Lung (tissue), 11 donors: ENCODE measurements at regions not wholly inside any gene's neighbourhood (a gene's known extent, or its start where the extent isn't known, plus 50 kb on each side); places are given as distances from the start of the nearest gene placed in this dataset.

Source experiments
- ATAC-seq: fragments of 200-7000 bp; cut with Tn5 transposase; one replicate; pipeline ENCODE4 v1.9.1; 2020; ENCODE audit warnings: moderate number of reproducible peaks; ENCODE audit not compliant: insufficient read depth, low FRiP score
- DNase-seq, 3 donors: peaks; one replicate each; pipeline ENCODE4 v3.0.0-alpha.2; 2013 to 2017
- H3K27ac ChIP-seq, 2 donors: one replicate each; pipeline ENCODE4 v1.5.1; 2013; ENCODE audit warnings: mild to moderate bottlenecking in 2 of 2, moderate library complexity in 2 of 2, control low read depth in 1 of 2, inconsistent platforms in 1 of 2, low read depth in 1 of 2, low read length in 1 of 2
- H3K27me3 ChIP-seq, 3 donors: one replicate each; pipeline ENCODE4 v1.5.1; 2013; ENCODE audit warnings: low read length in 2 of 3; ENCODE audit not compliant: control insufficient read depth in 3 of 3, insufficient read depth in 3 of 3
- H3K36me3 ChIP-seq, 4 donors: one replicate each; pipeline ENCODE4 v1.5.1; 2013; ENCODE audit warnings: low read length in 4 of 4, mild to moderate bottlenecking in 1 of 4, moderate library complexity in 1 of 4; ENCODE audit not compliant: control insufficient read depth in 4 of 4, insufficient read depth in 4 of 4
- H3K4me1 ChIP-seq, 5 donors: one replicate each; pipeline ENCODE4 v1.5.1; 2013; ENCODE audit warnings: low read length in 5 of 5, mild to moderate bottlenecking in 2 of 5, moderate library complexity in 1 of 5; ENCODE audit not compliant: control insufficient read depth in 5 of 5, insufficient read depth in 5 of 5
- H3K4me3 ChIP-seq: one replicate; pipeline ENCODE4 v1.5.1; 2013; ENCODE audit warnings: mild to moderate bottlenecking, control low read depth, moderate library complexity
- H3K9ac ChIP-seq, 2 donors: one replicate each; pipeline ENCODE4 v1.5.1; 2013; ENCODE audit warnings: low read length in 2 of 2, control low read depth in 1 of 2; ENCODE audit not compliant: insufficient read depth in 1 of 2
- H3K9me3 ChIP-seq, 4 donors: one replicate each; pipeline ENCODE4 v1.5.1; 2013; ENCODE audit warnings: low read length in 3 of 4, mild to moderate bottlenecking in 1 of 4, moderate library complexity in 1 of 4; ENCODE audit not compliant: control insufficient read depth in 4 of 4, insufficient read depth in 3 of 4
- WGBS, 2 donors: extraction: QIAGEN DNeasy Blood & Tissue Kit; methylation state at CpG; one replicate each; pipeline ENCODE4 v1.1.7; 2013; 5-methylcytosine and 5-hydroxymethylcytosine counted together
- TF ChIP-seq, protein P1 (sequence below): IDR thresholded peaks from 2 replicates; pipeline ENCODE4 v1.5.1; 2012; ENCODE audit warnings: mild to moderate bottlenecking; ENCODE audit errors: control extremely low read depth, extremely low read depth
- donor health status: control.
- donor health status: control.
- donor health status: Bipolar disorder and iron deficiency.
- donor health status: healthy.
- donor health status: DM: yes; HTN: yes; CAD: no.

DNA sequence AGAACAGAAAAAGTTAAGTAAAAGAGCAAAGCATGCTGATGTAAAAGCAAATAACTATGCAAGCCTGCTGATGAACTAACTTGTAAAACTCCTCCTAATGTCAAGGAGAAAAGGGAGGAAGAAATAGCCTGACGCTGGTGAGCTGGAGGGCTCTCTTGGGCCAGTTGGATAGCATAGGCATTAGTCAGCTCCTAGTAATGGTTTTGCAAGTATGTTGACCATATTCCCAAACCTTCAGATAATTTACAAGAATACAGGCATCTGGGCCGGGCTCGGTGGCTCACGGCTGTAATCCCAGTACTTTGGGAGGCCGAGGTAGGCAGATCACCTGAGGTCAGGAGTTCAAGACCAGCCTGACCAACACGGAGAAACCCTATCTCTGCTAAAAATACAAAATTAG, 871.4 kb downstream of the C12orf50 start:
- Histone ChIP-seq H3K4me1 (peaks cover 0 to 3% (median 0%) of the 10 kb centered on the region in 5 donors), H3K4me3 (no peak overlapping the region), H3K27ac (no peak overlapping the region), H3K27me3 (no peaks in the 10 kb centered on the region), H3K36me3 (no peaks in the 10 kb centered on the region), H3K9ac (no peak overlapping the region), H3K9me3 (no peaks in the 10 kb centered on the region)
- DNase-seq (no peak), ATAC-seq (peak; percentile 51)
- WGBS, 2 donors: 81 to 87% methylated on average over 6 of the region's 6 CpGs
- TF ChIP-seq, protein P1, sequence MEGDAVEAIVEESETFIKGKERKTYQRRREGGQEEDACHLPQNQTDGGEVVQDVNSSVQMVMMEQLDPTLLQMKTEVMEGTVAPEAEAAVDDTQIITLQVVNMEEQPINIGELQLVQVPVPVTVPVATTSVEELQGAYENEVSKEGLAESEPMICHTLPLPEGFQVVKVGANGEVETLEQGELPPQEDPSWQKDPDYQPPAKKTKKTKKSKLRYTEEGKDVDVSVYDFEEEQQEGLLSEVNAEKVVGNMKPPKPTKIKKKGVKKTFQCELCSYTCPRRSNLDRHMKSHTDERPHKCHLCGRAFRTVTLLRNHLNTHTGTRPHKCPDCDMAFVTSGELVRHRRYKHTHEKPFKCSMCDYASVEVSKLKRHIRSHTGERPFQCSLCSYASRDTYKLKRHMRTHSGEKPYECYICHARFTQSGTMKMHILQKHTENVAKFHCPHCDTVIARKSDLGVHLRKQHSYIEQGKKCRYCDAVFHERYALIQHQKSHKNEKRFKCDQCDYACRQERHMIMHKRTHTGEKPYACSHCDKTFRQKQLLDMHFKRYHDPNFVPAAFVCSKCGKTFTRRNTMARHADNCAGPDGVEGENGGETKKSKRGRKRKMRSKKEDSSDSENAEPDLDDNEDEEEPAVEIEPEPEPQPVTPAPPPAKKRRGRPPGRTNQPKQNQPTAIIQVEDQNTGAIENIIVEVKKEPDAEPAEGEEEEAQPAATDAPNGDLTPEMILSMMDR: no peak

- Histone ChIP-seq H3K4me3 (no peak overlapping the region), H3K9ac (no peak overlapping the region), H3K9me3 (no peaks in the 10 kb centered on the region), H3K27me3 (no peaks in the 10 kb centered on the region), H3K27ac (no peak overlapping the region), H3K4me1 (peaks cover 0 to 3% (median 0%) of the 10 kb centered on the region in 5 donors), H3K36me3 (no peaks in the 10 kb centered on the region)
- TF ChIP-seq, protein P1: no peak
- no peak for ATAC-seq
- DNase-seq: no peak
- WGBS, 2 donors: 81 to 85% methylated on average over 2 of the region's 2 CpGs
These were observed 873.6 kb downstream of the C12orf50 start for GRCh38 chr12:87155621-87156020.

DNA sequence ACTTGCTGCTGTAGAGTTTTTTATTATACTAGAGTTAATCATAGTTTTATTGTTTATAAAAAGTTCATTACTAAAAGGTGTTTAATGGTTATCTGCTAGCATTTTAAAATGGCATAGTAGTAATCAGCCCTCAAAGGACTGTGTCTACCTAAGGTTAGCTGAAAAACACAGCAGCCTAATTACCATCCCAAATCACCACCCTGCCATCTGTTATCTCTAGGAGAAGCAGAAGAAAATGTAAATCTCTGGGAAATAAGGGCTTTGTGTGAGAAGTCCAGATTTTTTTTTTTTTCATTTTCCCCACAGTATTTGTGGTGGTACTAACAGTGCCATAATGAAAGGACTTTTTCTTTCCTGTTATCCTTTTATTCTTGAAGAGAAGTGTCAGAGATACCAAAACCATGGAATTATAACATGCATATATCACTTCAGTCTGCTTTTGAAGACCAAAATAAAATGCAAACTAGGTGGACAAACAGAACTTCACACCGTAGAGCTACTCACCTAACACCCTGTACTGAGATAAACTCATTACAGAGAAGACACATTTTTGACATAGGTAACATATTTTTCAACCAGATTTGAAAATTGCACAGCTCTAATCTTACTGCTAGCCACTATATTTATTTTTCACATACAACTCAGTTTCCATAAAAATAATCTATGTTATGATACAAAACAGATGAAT, 876.2 kb downstream of the C12orf50 start:
- DNase-seq (no peak), ATAC-seq (no peak)
- H3K4me1 ChIP-seq: no peaks in the 10 kb centered on the region
- 63 to 81% methylated on average over 1 of the region's 1 CpG for WGBS, 2 donors
- no peaks in the 10 kb centered on the region for H3K36me3 ChIP-seq
- H3K27me3 ChIP-seq: no peaks in the 10 kb centered on the region
- H3K27ac ChIP-seq: no peak overlapping the region
- H3K4me3 ChIP-seq: no peak overlapping the region
- H3K9ac ChIP-seq: no peak overlapping the region
- TF ChIP-seq, protein P1: no peak
- H3K9me3 ChIP-seq: no peaks in the 10 kb centered on the region

GRCh38 chr12:87152075-87152474, 877.1 kb downstream of the C12orf50 start:
- TF ChIP-seq, protein P1: no peak
- Histone ChIP-seq H3K36me3 (no peaks in the 10 kb centered on the region), H3K9me3 (no peaks in the 10 kb centered on the region), H3K27ac (no peak overlapping the region), H3K9ac (no peak overlapping the region), H3K4me1 (no peaks in the 10 kb centered on the region), H3K27me3 (no peaks in the 10 kb centered on the region), H3K4me3 (no peak overlapping the region)
- 61 to 80% methylated on average over 2 of the region's 2 CpGs for WGBS, 2 donors
- no peak for ATAC-seq
- no peak for DNase-seq
